NCI-H748 (cell line): ENCODE measurements at regions not wholly inside any gene's neighbourhood (a gene's known extent, or its start where the extent isn't known, plus 50 kb on each side); places are given as distances from the start of the nearest gene placed in this dataset.

Experiments used
- DNase-seq: peaks from one replicate; lab custom pipeline; 2025; ENCODE audit not compliant: unreplicated experiment; lab: John Stamatoyannopoulos, UW

DNA sequence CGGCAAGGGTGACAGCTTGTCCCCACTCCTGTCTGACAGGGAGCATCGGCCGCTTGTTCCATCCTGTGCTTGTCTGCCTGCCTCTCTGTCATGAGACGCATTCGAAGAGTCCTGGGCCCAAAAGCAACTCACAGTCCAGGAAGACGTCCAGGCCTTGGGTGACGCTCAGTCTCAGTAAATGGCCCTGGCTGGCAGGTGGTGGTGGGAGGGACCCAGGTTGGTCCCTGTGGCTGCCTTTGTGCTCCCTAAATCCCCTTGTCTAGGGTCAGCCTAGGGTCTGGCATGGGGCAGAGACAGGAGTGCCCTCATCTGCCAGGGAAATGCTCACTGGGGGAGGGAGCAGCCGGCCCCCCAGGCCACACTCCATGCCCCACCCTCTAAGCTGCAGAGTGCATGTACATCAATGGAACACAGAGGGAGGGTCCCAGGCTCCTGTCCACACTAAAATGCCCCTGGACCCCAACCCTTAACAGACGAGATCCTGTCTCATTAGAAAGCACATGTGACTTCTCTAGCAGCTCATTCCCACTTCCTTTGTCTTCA lies 295.2 kb upstream of the ZNF32 start:
- no peak for DNase-seq

DNA sequence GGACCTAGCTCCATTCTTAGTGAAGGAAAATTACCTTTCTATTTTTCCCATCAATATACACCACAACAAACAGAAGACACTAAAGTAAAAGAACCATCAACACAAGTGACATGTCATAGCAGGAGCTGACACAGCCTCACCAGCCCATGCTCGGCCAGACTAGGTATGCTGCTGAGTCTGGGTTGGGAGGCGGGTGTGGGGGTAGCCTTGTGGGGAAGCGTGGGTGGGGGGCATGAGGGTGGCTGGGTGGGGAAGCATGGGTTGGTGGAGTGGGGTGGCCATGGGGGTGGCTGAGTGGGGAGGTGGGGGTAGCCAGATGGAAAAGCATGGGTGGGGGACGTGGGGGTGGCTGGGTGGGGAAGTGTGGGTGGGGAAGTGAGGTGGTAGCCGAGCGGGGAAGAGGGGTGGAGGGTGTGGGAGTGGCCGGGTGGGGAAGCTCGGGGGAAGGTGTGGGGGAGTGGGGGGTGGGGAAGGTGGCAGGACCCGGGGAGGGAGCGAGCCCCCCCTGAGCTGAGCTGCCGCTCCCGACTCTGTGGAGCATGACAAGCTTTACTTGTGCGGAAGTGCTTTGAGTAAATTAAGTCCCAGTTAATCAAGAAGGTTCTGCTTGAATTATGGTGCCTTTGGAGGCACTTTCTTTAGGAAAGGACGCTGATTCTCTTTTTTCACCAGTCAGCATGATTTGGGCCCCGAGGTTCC lies 294.6 kb upstream of the ZNF32 start:
- no peak for DNase-seq

DNA sequence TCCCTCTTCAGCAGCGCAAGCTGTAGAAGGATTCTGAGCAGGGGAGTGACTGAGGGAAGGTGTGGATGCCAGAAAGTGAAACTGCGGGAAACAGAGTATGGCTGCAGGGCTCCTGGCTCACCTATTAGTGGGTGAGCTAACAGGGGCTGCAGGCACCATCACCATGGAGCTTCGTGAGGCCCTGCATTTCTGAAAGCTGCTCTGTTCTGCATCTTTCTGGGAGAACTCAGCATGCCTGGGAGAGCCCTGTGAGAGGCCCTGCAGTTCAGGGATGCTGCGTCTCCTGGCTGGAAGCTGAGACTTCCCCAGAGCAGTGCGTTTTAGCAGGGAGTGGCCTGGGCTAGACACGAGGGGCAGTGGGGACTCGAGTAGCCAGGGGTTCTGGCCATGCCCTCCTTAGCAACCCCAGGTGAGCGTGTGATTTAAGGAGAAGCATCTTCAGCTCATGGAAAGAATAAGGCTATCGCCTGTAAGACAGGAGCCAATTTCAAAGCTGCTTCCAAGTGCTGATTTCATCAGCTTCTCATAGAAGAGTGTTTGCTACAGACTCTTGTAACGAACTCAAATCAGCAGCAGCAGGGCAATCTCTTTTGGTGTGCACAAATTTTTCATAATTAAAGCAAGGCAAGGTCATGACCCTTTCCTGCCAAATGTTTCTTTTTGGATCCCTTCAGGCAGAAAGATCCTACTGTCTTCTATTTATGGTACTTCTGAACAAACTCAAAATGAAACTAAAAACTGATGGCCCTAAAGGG lies 293.6 kb upstream of the ZNF32 start:
- no peak for DNase-seq

DNA sequence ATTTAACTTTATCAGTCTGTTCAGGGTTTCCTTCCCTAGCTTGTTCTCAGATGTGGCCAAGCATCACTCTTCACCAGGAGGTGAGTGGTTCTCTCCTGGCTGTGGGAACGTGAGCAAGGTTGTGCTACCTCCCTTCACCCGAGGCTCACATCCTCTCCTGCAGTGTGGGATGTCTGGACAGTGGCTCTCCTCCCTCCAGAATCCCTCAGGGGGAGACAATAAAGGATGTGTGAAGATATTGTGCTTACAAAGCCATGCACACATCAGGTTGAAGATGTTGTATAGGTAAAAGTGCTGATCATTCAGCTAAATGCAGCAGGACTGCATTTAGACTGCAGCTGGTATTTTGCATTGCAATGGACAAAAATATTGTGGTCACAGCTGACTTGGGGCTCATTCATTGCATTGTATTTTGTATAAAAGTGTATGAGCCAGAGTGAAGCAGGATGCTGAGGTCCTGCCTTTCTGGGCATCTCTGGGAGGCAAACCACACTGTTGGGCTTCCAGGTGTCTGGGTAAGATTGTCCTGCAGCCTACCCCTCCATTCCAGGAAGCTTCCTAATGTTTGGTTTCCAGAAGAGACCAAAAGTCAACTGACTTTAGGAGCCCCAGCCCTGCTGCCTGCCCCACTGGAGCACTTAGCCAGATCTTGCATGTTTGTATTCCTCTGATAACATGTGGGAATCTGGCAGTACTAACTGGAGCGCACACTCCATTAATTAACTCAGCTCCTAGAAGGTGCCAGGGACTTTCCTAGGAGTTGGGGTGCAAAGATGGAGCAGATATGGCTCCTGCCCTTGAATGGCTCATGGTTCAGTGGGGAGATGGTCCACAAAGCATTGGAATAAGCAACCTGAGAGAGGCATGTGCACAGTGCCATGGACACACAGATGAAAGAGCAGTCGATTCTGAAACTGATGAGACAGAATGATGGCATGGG lies 292.5 kb upstream of the ZNF32 start:
- no peak for DNase-seq

DNA sequence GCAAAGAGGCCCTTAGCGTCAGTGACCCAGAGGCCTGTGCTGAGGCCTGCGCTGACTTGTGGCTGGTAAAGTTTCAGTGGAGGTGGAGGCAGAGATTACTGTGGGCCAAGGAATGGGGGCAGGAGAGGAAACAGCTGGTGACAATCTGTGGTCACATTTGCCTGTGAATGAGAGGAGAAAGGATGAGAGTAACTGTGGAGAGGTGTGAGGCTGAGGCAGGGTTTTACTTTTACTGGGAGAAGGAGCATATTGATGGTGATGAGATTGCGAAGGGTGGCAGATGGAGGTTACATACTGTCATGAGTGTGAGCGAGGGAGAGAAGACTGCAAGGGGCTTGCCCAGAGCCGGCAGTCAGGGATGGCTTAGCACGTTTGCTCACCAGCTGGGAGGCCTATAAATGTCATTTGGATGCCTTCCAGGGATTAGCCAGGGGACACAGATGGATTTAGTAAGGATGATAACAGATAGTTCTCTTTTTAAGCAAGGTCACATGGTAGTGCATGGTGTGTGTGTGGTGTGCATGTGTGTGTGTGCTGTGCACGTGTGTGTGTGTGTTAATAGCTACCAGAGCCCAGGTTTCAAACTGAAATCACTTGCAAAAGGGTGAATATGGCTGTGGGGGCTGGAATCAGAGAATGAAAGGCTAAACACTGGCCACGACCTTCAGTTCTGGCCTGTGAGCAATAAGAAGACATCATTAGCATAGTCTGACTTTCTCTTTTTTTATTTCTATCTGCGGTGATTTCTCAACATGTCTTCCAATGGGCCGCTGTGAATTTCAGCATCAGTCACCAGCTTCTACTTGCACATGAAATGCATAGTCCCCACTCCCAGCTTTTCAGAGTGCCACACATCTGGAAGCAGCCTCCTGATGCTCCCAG lies 291.5 kb upstream of the ZNF32 start:
- DNase-seq = no peak

DNA sequence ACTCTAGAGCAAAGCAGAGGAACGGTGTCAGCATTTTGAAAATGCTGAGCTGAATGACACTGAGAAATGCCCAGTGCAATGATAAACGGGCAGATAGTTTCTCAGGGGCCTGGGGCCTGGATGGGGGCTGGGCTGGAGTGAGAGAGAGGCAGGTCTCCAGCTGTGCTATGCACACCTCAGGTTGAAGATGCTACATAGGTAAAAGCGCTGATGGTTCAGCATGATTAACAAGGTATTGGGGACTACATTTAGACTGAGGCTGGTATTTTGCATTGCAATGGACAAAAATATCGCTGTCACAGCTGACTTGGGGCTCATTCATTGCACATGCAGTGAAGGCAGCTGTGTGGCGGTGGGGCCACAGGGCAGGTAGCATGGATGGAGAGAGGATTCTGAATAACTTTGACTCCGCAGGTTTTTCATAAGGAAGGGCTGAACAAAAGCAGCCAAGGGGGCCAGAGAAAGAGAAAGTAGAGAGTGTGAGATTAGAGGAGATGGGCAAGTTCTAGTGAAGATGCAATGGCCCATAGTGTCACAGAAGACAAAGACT lies 290.8 kb upstream of the ZNF32 start:
- no peak for DNase-seq

DNA sequence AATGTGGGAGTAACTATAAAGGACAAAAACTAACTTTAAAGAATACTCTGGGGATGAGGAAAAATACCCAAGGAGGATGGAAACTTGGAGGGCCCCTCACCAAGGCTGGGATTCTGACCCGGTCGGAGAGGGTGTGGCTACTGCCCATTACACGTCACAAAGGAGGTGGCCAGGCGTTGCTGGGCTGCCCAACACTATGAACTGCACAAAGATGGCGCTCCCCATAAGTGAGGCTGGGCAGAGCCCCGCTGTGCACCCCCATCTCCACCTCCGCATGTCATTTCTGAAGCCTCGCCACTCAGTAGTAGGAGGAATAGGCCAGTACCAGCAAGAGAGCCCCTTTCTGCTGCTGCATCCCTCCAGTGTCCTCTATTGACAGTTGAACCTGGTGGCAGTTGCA lies 290.1 kb upstream of the ZNF32 start:
- DNase-seq = no peak

DNA sequence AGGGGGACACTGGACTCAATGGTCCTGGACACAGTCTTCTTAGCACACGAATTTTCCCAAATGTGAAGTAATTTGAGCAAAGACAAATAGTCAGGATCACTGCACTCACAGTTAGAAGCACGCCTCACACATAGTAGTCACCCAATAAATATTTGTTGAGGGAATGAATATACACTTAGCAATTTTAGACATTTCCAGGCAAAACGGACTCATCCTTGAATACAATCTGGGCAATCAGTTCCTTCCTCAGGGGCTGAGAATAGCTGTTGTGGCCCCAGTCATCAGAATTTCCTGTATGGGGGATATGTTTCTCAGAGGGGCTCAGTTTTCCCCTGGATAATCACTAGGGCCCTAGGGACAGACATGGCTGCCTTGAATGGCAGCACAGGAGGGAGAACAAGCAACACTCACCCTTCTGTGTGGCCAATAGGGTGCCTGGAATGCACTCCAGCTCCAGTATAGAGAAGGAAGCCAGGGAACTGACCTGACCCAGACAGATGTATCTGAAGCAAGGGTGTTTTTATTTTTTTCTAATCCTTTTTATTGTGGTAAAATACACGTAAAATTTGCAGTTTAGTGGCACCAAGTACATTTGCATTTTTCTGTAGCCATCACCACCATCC lies 282.7 kb upstream of the ZNF32 start:
- no peak for DNase-seq

DNA sequence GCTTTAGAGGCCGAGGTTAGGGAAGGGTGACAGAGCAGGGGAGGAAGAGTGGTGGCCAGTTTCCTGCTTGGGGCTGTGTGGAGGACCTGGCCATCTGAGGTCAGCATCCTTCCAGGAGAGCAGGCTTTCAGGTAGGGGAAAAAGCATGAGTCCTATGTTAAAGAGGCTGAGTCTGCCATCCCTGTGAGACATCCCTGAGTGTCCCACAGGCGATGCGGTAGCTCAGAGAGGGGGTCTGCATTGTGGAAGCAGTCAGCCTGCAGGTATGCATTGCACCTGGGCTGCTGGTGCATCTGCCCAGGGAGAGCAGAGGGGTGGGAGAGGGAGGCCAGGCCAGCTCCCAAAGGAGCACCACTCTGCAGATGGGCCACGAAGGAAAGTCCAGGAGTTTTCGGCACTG lies 282.1 kb upstream of the ZNF32 start:
- no peak for DNase-seq

DNA sequence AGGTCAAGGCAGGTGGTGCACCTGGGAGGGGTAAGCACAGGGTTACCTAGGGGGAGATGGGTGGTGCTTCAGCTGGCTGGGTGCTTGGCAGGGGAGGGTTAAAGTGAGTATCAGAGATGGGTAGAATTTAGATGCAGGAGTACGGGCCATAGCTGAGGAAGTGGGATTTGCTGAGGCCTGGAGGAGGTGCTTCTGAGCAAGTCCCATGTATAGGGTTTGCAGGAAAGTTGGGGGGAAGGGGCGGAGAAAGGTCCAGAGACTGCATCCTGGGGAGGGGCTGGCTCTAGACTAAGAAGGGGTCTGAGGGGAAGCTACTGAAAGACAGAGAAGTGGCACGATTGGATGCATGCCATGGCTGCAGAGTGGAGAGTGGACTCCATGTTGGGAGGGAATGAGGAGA lies 281.6 kb upstream of the ZNF32 start:
- no peak for DNase-seq

DNA sequence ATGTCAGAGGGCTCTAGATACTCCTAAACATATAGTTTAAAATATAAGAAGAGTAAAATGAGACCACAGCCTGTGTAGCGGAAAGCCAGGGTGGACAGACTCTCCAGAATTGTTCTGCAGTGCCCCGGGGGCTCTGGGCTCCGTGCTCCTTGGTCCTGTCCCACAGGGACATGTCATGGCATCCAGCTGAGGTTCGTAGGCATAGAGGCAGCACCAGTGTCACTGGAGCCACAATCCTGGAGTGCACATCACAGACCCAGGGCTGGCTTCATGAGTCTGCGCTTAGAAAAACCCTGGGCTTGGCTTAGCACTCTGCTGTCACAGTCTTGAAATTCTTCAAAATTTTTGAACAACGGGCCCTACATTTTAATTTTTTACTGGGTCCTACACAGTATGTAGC lies 280.4 kb upstream of the ZNF32 start:
- DNase-seq = no peak

DNA sequence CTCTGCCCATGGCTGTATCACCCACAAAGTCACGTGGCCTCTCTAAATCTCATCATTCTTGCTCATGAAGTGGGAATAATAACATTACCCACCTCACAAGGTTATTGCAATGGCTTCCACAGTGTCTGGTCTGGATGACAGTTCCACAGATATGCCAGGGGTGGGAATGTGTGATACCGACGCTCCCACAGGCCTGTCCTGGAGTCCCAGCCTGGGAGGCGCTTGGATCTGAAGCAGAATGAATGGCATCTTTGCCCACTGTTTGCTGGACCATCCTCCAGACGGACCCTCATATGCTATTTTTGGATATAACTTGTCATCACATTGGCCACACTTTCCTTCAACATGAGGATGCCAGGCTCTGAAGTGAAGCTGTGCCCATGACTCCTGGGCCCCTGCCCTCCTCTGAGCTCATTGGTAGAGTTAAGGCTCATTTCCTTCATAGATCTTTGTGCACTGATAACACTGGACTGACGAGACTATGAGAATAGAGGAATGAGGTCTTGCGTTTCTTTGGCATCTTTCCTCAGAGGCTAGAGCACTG lies 279.8 kb upstream of the ZNF32 start:
- no peak for DNase-seq

DNA sequence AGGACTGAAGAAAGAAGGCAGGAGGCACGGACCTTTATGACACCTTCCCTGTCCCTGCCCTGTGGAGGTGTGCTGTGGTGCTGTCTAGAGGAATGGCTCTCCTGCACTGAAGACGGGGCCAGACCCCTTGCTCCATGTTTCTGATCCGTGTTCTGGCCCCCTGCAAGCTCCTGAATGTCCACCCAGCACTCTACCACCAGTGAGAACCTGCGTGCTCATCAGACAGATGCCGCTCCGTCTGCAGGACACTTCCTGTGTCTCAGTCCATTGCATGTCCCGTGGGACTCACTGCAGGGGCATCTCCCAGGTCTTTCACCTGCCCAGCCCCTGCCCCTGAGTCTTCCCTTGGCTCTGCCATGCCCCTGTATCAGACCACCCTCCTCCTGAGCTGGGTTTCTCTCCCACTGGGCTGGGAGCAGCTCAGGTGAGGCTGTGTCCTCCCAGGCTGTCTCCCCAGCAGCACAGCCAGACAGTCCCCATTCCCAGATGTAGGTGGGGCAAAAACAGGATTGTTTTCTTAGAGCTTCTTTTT lies 278.3 kb upstream of the ZNF32 start:
- DNase-seq = no peak

DNA sequence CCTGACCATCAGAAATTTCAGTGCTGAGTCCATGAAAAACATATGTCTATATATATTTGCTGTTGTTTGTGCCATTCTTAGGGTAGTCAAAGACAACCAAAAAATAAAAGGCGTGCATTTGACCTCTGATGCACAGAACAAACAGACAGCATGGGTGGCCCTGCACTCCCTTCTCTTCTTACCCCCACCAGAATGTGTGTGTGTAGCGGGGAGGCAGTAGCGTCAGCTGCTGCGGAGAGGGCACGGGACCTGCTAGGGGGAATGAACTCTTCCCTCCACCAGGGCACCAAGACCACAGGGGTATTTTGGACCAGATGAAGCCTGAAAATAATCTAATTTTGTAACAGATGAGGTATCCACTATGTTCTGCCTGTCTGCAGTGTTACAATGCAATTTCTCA lies 277.7 kb upstream of the ZNF32 start:
- no peak for DNase-seq

DNA sequence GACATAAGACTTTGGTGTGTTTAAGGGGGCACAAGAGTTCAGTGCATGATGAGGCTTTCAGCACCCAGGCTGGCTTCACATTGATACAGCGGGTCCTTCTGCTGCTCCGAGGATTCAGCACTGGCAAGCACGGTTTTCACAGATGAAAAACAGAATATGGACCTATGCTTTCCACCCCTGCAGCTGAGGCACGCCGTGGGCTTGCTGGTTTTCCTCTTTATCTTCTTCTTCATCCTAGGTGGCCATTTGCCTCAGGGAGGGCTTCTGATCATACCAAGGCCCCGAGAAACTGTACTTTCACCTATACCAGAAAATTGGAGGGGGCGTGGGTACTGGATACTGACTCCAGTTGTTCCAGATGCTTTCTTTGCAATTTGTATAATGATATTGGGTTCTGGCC lies 277.1 kb upstream of the ZNF32 start:
- DNase-seq = no peak

DNA sequence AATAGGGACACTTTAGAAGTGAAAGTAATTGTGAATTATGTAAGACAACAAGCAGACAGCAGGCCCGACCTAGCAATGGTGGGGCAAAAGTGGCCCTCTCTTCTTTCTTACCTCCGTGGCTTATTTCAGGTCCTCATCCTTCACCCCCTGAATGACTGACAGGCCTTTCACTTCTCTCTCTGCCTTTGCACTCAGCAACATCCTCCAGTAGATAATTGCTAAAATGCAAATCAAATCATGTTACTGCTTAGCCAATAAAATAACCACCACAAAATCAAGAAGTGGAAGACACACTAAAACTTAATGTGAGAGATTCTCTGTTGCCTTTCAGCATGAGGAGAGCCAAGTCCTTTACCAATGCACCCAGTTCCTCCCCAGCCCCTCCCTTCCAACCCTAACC lies 274.6 kb upstream of the ZNF32 start:
- no peak for DNase-seq

DNA sequence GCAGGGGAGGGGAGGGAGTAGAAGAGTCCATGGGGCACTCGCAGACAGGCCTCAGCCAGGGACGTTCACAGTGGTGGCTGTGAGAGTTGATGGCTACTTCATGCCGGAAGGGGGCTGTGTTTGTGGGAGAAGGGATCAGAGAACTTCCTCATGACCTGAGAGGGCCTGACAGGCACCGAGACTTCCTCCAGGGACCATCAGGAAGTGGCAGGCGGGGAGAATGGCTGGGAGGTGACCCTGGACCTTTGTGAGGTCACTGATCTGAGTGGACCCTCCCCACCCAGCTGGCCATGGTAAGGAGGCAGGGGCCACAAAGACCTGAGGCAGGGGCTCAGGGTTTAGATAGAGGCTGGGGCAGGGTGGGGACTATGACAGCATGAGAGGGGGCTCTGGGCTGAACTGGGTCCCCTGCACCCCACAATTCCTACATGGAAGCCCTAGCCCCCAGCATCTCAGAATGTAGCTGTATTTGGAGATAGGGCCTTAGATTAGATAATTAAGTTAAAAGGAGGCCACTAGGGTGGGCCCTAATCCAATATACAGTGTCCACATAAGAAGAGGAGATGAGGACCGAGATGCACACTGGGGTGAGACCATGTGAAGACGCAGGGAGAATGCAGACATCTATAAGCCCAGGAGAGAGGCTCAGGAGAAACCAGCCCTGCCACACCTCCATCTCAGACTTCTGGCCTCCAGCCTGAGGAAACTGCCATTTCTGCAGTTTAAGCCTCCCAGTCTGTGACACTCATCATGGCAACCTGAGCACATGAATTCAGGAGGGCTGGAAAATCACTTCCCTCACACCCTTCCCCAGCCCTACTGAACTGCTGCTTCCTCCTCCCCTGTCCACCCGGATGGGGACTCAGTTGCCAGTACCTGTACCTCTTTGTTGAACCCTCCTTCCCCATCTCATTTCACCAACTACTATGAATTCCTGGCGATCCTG lies 273.9 kb upstream of the ZNF32 start:
- DNase-seq = no peak

DNA sequence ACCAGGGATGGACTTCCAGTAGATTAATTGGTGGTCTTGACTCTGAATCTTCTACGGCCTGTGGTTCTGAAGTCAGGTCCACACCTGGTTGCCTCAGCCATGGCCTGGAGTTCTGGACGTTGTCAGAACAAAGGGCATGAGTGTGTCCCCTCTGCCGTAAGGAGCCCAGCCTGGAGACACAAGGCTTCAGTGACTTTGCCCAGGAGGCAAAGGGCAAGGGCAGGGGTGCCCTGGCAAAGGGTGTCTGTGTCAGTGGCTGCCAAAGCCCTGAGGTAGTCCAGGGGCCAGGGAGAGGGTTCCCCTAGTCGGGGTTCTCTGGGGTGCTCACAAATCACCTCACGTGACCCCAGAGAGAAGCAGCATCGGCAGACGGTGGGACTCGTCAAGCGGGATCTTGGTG lies 273.2 kb upstream of the ZNF32 start:
- DNase-seq = no peak
